A673 (cell line): ENCODE measurements at regions not wholly inside any gene's neighbourhood (a gene's known extent, or its start where the extent isn't known, plus 50 kb on each side); places are given as distances from the start of the nearest gene placed in this dataset.

ENCODE experiments used
- BruUV-seq: library from RNA; stranded (reverse); fragments of 400-500 nt; replicated peaks from 2 replicates; lab custom pipeline; 2021; lab: Mats Ljungman, UMichigan
- CTCF ChIA-PET: fragments of 300-600 bp; sonication (Branson Sonifier 250); formaldehyde crosslinking; loops from one replicate; lab custom pipeline; 2022; ENCODE audit warnings: antibody characterized with exemption; lab: Charles Lee
- POLR2A ChIA-PET: fragments of 300-600 bp; sonication (Branson Sonifier 250); formaldehyde crosslinking; loops from one replicate; lab custom pipeline; 2022; ENCODE audit warnings: antibody characterized with exemption; ENCODE audit not compliant: low non-redundant PET; lab: Charles Lee
- DNase-seq: peaks from one replicate; pipeline ENCODE4 v3.0.0-alpha.2; 2015; ENCODE audit warnings: low spot score
- H3K27ac ChIP-seq: fragments of 200-600 bp; sonication (generic); 2 replicates; pipeline ENCODE4 v1.5.1; 2016; ENCODE audit warnings: mixed run types, low read depth, mild to moderate bottlenecking, mixed read lengths, antibody characterized with exemption, low read length; ENCODE audit not compliant: poor library complexity, severe bottlenecking
- H3K27me3 ChIP-seq: fragments of 200-600 bp; sonication (generic); replicated peaks from 2 replicates; pipeline ENCODE4 v1.6.1; 2017; ENCODE audit warnings: mixed run types, low read depth, mild to moderate bottlenecking, mixed read lengths, antibody characterized with exemption, low read length; ENCODE audit not compliant: insufficient read depth, poor library complexity
- H3K36me3 ChIP-seq: fragments of 200-600 bp; sonication (generic); 2 replicates; pipeline ENCODE4 v1.6.1; 2016; ENCODE audit warnings: mixed run types, mild to moderate bottlenecking, mixed read lengths, antibody characterized with exemption, low read length; ENCODE audit not compliant: insufficient read depth, poor library complexity, severe bottlenecking
- H3K4me1 ChIP-seq: fragments of 200-600 bp; sonication (generic); 2 replicates; pipeline ENCODE4 v1.6.1; 2017; ENCODE audit warnings: mixed run types, mild to moderate bottlenecking, mixed read lengths, antibody characterized with exemption, low read length; ENCODE audit not compliant: insufficient read depth, poor library complexity, severe bottlenecking
- H3K4me3 ChIP-seq: fragments of 200-600 bp; sonication (generic); 2 replicates; pipeline ENCODE4 v1.5.1; 2016; ENCODE audit warnings: low read depth, mixed run types, mild to moderate bottlenecking, mixed read lengths, low read length; ENCODE audit not compliant: poor library complexity, severe bottlenecking
- H3K9me3 ChIP-seq: fragments of 200-600 bp; sonication (generic); 2 replicates; pipeline ENCODE4 v1.6.1; 2016; ENCODE audit warnings: mixed run types, low read depth, mild to moderate bottlenecking, mixed read lengths, antibody characterized with exemption, low read length; ENCODE audit not compliant: poor library complexity, severe bottlenecking
- CTCF ChIP-seq: fragments of 300-800, 200-600 bp; sonication (generic); conservative IDR thresholded peaks from 2 replicates; pipeline ENCODE4 v1.5.1; 2017; ENCODE audit warnings: low read depth, mild to moderate bottlenecking, antibody characterized with exemption, low read length, moderate library complexity, mixed read lengths
- EZH2 ChIP-seq: fragments of 200-600 bp; sonication (generic); IDR thresholded peaks from 2 replicates; pipeline ENCODE4 v1.6.1; 2017; ENCODE audit warnings: borderline replicate concordance, low read depth, mild to moderate bottlenecking, mixed read lengths, antibody characterized with exemption, low read length; ENCODE audit not compliant: poor library complexity, severe bottlenecking
- intact Hi-C: fragments of 100-400 bp; cut with micrococcal nuclease; formaldehyde crosslinking; loops from one replicate; pipeline ENCODE4 v1.10.0; 2022; ENCODE audit not compliant: unreplicated experiment

GRCh38 chr9:105871540-105871939 lies 177.2 kb downstream of the TMEM38B start:
- no peak overlapping the region for H3K27ac ChIP-seq
- H3K4me3 ChIP-seq: no peak overlapping the region
- CTCF ChIA-PET: no interaction called here
- H3K27me3 ChIP-seq: no peaks in the 10 kb centered on the region
- no peak for DNase-seq
- POLR2A ChIA-PET: no interaction called here
- no peak for TF ChIP-seq EZH2
- no peak for TF ChIP-seq CTCF
- BruUV-seq: no TSS peak
- no peaks in the 10 kb centered on the region for H3K36me3 ChIP-seq
- H3K4me1 ChIP-seq: no peaks in the 10 kb centered on the region
- intact Hi-C loops: no loop called here
- no peaks in the 10 kb centered on the region for H3K9me3 ChIP-seq

GRCh38 chr9:105873801-105874200 lies 179.5 kb downstream of the TMEM38B start:
- H3K9me3 ChIP-seq: no peaks in the 10 kb centered on the region
- H3K27ac ChIP-seq: no peak overlapping the region
- no peak for TF ChIP-seq EZH2
- TF ChIP-seq CTCF: no peak
- CTCF ChIA-PET: no interaction called here
- POLR2A ChIA-PET: no interaction called here
- intact Hi-C loops: no loop called here
- BruUV-seq: no TSS peak
- no peaks in the 10 kb centered on the region for H3K36me3 ChIP-seq
- H3K4me1 ChIP-seq: no peaks in the 10 kb centered on the region
- no peak overlapping the region for H3K4me3 ChIP-seq
- DNase-seq: no peak
- H3K27me3 ChIP-seq: no peaks in the 10 kb centered on the region

GRCh38 chr9:105877721-105878120 lies 183.4 kb downstream of the TMEM38B start:
- Histone ChIP-seq H3K4me3 (no peak overlapping the region), H3K36me3 (no peaks in the 10 kb centered on the region), H3K9me3 (no peaks in the 10 kb centered on the region), H3K27me3 (no peaks in the 10 kb centered on the region), H3K4me1 (no peaks in the 10 kb centered on the region), H3K27ac (no peak overlapping the region)
- TF ChIP-seq CTCF (no peak), EZH2 (no peak)
- intact Hi-C loops: no loop called here
- no TSS peak for BruUV-seq
- peak; percentile 61 for DNase-seq
- ChIA-PET CTCF (no interaction called here), POLR2A (interaction anchor here (0.6 kb wide), 1 partner anchor 987 kb away, joined by 4 read pairs; no protein-coding TSS in a partner anchor)
